Neural cell (in vitro differentiated cells): ENCODE measurements at regions not wholly inside any gene's neighbourhood (a gene's known extent, or its start where the extent isn't known, plus 50 kb on each side); places are given as distances from the start of the nearest gene placed in this dataset.

Experiments used
- EP300 ChIP-seq: fragments of 450-650 bp; conservative IDR thresholded peaks from 2 replicates; pipeline ENCODE4 v1.6.1; 2014; ENCODE audit warnings: antibody characterized with exemption, mild to moderate bottlenecking, moderate library complexity; ENCODE audit not compliant: poor library complexity, severe bottlenecking
- EZH2 ChIP-seq: fragments of 200-600, 300-800 bp; shearing (Covaris generic), sonication (generic); IDR thresholded peaks from 2 replicates; pipeline ENCODE4 v1.6.1; 2014; ENCODE audit warnings: antibody characterized with exemption, low read length, borderline replicate concordance, mild to moderate bottlenecking; ENCODE audit not compliant: insufficient read depth, poor library complexity, severe bottlenecking
- SMC3 ChIP-seq: fragments of 450-650 bp; conservative IDR thresholded peaks from 2 replicates; pipeline ENCODE4 v1.6.1; 2014; ENCODE audit warnings: antibody characterized with exemption, mild to moderate bottlenecking, moderate library complexity; ENCODE audit not compliant: poor library complexity
- TAF1 ChIP-seq: IDR thresholded peaks from 2 replicates; pipeline ENCODE4 v1.6.1; 2012; ENCODE audit warnings: low read depth
- TF ChIP-seq, protein P1 (sequence below): fragments of 450-650 bp; IDR thresholded peaks from 2 replicates; pipeline ENCODE4 v1.5.1; 2014; ENCODE audit warnings: antibody characterized with exemption, mild to moderate bottlenecking, moderate library complexity; ENCODE audit not compliant: poor library complexity, severe bottlenecking
- TF ChIP-seq, protein P2 (sequence below): IDR thresholded peaks from 2 replicates; pipeline ENCODE4 v1.6.1; 2012; ENCODE audit warnings: borderline replicate concordance

DNA sequence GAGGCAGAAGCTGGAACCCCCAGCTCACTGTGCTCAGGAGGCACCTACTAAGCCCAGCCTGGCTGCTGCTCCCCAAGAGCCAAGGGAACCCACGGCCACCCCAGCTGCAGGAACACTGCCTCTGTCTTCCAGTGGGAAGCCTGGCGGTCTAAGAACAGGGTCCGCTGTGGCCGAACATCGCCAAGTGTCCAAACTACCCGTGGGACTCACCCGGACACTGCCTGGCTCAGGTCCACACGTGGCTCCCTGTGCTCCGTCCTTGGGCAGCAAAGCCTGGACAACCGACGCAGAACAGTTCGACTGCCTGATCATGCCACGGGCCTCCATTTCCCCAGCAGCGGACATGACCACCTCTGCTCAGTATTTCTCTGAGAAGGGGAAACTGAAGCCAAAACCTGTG is 747.0 kb downstream of the BRD1 start:
- TF ChIP-seq, protein P1, sequence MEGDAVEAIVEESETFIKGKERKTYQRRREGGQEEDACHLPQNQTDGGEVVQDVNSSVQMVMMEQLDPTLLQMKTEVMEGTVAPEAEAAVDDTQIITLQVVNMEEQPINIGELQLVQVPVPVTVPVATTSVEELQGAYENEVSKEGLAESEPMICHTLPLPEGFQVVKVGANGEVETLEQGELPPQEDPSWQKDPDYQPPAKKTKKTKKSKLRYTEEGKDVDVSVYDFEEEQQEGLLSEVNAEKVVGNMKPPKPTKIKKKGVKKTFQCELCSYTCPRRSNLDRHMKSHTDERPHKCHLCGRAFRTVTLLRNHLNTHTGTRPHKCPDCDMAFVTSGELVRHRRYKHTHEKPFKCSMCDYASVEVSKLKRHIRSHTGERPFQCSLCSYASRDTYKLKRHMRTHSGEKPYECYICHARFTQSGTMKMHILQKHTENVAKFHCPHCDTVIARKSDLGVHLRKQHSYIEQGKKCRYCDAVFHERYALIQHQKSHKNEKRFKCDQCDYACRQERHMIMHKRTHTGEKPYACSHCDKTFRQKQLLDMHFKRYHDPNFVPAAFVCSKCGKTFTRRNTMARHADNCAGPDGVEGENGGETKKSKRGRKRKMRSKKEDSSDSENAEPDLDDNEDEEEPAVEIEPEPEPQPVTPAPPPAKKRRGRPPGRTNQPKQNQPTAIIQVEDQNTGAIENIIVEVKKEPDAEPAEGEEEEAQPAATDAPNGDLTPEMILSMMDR: no peak
- TF ChIP-seq EP300: no peak
- TF ChIP-seq EZH2: no peak
- TF ChIP-seq SMC3: no peak
- TF ChIP-seq, protein P2, sequence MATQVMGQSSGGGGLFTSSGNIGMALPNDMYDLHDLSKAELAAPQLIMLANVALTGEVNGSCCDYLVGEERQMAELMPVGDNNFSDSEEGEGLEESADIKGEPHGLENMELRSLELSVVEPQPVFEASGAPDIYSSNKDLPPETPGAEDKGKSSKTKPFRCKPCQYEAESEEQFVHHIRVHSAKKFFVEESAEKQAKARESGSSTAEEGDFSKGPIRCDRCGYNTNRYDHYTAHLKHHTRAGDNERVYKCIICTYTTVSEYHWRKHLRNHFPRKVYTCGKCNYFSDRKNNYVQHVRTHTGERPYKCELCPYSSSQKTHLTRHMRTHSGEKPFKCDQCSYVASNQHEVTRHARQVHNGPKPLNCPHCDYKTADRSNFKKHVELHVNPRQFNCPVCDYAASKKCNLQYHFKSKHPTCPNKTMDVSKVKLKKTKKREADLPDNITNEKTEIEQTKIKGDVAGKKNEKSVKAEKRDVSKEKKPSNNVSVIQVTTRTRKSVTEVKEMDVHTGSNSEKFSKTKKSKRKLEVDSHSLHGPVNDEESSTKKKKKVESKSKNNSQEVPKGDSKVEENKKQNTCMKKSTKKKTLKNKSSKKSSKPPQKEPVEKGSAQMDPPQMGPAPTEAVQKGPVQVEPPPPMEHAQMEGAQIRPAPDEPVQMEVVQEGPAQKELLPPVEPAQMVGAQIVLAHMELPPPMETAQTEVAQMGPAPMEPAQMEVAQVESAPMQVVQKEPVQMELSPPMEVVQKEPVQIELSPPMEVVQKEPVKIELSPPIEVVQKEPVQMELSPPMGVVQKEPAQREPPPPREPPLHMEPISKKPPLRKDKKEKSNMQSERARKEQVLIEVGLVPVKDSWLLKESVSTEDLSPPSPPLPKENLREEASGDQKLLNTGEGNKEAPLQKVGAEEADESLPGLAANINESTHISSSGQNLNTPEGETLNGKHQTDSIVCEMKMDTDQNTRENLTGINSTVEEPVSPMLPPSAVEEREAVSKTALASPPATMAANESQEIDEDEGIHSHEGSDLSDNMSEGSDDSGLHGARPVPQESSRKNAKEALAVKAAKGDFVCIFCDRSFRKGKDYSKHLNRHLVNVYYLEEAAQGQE: no peak
- no peak for TF ChIP-seq TAF1
